Hepatocyte (in vitro differentiated cells): ENCODE measurements at regions not wholly inside any gene's neighbourhood (a gene's known extent, or its start where the extent isn't known, plus 50 kb on each side); places are given as distances from the start of the nearest gene placed in this dataset.

Source experiments
- EZH2 ChIP-seq: fragments of 200-600 bp; sonication (generic); IDR thresholded peaks from 2 replicates; pipeline ENCODE4 v1.6.1; 2016; ENCODE audit warnings: antibody characterized with exemption, mild to moderate bottlenecking, borderline replicate concordance
- EZH2phosphoT487 ChIP-seq: fragments of 200-600 bp; sonication (generic); IDR thresholded peaks from one replicate; pipeline ENCODE4 v1.6.1; 2018; ENCODE audit warnings: antibody characterized with exemption, mild to moderate bottlenecking, low read depth, moderate library complexity; ENCODE audit not compliant: unreplicated experiment, severe bottlenecking
- TF ChIP-seq, protein P1 (sequence below): fragments of 200-600 bp; sonication (generic); IDR thresholded peaks from 2 replicates; pipeline ENCODE4 v1.5.1; 2016; ENCODE audit warnings: antibody characterized with exemption, mild to moderate bottlenecking; ENCODE audit not compliant: poor library complexity

DNA sequence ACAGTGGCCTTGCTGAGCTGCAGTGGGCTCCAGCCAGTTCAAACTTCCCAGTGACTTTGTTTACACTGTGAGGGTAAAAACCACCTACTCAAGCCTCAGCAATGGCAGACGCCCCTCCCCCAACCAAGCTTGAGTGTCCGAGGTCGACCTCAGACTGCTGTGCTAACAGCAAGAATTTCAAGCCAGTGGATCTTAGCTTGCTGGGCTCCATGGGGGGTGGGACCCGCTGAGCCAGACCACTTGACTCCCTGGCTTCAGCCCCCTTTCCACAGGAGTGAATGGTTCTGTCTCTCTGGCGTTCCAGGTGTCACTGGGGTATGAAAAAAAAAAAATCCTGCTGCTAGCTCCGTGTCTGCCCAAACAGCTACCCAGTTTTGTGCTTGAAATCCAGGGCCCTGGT, 168.9 kb upstream of the INTU start:
- TF ChIP-seq EZH2 (no peak), EZH2phosphoT487 (no peak)
- TF ChIP-seq, protein P1, sequence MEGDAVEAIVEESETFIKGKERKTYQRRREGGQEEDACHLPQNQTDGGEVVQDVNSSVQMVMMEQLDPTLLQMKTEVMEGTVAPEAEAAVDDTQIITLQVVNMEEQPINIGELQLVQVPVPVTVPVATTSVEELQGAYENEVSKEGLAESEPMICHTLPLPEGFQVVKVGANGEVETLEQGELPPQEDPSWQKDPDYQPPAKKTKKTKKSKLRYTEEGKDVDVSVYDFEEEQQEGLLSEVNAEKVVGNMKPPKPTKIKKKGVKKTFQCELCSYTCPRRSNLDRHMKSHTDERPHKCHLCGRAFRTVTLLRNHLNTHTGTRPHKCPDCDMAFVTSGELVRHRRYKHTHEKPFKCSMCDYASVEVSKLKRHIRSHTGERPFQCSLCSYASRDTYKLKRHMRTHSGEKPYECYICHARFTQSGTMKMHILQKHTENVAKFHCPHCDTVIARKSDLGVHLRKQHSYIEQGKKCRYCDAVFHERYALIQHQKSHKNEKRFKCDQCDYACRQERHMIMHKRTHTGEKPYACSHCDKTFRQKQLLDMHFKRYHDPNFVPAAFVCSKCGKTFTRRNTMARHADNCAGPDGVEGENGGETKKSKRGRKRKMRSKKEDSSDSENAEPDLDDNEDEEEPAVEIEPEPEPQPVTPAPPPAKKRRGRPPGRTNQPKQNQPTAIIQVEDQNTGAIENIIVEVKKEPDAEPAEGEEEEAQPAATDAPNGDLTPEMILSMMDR: no peak
